ENCODE measurements at regions not wholly inside any gene's neighbourhood (a gene's known extent, or its start where the extent isn't known, plus 50 kb on each side); places are given as distances from the start of the nearest gene placed in this dataset.

DNA sequence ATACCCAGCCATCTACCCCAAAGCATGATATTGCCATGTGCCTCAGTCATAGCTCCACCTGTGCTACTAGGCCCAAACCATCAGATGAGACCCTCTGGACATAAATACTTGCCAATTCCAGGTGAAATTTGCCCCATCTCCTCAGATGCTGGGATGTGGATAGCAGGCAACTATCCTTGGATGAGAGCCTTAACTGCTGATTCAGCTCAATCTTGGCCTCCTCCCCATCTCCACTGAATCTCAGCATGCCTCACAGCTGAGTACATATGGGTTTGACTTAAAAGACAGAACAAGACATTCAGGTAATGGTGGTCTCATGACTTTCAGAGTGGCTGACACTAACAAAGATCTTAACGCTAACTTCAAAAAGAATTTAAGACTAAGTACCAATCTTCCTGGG, 50.8 kb upstream of the KLHL13 start:
- no peak for DNase-seq (ENCODE audit: extremely low read depth, low read depth, low spot score)

- DNase-seq (ENCODE audit: extremely low read depth, low read depth, low spot score) = no peak
These were observed 54.7 kb upstream of the KLHL13 start for GRCh38 chrX:118171356-118171755.

DNA sequence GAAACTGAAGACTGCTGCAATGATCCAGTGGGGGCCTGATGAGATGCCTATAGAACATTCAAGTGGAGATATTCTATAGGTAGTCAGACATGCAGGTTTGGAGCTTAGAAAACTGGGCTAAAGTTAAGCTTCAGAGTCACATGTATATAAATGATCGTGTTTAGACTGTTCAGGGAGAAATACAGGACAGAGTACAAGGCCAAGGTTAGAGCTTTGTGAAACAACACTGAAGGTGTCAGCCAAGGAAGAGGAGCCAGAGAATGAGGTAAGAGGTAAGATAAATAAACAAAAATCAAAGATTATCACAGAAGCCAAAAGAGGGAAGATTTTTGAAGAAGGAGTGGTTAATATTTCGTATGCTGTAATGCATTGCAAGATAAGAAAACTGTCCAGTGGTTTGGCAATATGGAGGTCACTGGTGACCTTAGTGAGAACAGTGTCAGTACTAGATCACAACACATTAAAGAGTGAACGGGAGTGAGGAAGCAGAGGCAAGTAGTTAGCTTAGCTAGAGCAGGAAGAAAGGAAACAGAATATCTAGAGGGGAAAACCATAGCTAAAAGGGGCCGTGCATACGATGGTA, 58.0 kb upstream of the KLHL13 start:
- no peak for DNase-seq (ENCODE audit: extremely low read depth, low read depth, low spot score)

GRCh38 chrX:118177708-118178107, 61.1 kb upstream of the KLHL13 start:
- no peak for DNase-seq (ENCODE audit: extremely low read depth, low read depth, low spot score)

DNA sequence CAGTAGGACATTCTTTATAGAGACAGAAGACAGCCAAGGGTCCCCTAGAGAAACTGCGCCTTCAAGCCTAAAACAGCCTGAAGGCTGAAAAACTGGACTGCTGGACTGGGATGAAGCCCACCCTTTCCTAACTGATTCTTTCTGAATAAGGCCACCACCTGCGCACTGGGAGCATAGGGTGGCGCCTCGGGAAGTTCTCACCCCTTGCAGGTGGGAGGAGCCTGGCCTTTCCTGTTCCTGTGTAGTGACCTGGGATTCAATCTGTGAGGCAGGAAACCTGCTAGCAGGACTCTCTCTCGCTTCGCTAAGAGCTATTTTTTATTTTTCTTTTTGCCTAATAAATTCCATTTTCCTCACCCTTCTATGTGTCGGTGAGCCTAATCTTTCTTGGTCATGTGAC, 61.8 kb upstream of the KLHL13 start:
- DNase-seq (ENCODE audit: extremely low read depth, low read depth, low spot score) = no peak

DNA sequence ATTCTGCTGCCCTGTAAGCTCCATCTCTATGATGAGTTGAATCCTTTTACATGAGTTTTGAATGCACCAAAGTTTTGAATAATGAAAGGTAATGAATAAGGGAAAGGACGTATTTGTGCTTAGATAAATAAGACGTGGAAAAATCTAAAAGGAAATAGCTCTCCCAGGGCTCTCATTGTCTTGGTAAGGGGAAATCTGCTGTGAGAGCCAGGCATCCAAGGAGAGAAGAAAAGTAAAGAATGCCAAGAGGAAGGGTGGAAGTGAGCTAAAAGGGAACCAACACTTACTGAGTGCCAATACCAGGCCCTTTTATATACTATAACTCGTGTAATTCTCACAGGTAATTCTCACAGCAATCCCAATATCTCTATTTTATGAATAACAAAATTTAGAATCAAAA, 62.6 kb upstream of the KLHL13 start:
- no peak for DNase-seq (ENCODE audit: extremely low read depth, low read depth, low spot score)

DNA sequence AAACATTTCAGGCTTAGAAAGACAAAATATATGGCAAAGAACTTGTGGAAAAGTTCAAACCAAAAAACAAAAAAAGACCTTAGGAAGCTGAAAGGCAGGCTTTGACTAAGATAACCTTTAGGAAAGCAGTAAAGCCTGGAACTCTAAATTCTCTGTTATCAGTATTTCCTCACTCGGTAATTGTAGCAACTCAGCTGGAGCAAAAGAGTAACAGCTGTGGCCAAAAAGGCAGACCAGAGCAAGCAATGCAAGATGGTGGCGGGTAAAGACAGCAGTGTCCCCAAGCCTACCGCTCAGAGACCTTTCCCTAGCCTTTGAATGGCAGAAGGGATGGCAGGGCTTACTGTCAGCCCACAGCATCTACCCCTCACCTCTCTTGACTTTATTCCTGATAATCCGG, 63.1 kb upstream of the KLHL13 start:
- no peak for DNase-seq (ENCODE audit: extremely low read depth, low read depth, low spot score)

DNA sequence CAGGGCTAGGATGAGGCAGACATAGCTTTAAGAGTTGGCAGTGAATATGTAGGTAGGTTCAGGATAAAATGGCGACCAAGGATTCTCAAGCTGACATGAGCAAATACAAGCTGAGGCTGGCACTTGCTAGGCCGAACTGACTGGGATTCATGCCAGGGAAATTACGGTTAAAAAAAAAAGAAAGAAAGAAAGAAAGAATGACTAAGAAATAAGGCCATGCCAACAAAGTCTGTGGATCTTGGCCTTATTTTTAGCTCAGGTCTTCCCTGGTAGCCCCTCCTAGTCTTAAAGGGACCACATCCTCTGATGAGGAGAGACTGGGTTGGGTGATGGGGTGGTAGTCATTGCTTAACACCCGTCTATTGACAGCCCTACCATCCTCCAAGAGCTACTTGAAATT, 64.4 kb upstream of the KLHL13 start:
- DNase-seq (ENCODE audit: extremely low read depth, low read depth, low spot score) = no peak

DNA sequence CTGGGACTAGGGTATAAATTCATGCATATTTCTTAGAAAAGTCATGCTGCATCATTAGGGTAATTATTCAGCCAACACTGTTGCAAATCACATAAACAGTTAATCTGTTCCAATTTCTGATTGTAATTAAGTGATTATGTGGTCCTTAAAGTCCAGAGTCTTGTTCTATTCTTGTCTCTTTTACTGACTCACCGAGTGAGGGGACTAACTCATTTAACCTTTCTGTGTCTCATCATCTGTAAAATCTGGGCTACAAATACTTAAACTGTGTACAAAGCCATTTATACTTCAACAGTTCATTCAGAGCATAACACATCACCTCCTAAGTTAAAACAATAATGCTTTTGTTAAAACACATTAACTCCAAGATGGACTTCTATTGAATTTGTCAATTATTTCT, 65.4 kb upstream of the KLHL13 start:
- no peak for DNase-seq (ENCODE audit: extremely low read depth, low read depth, low spot score)

DNA sequence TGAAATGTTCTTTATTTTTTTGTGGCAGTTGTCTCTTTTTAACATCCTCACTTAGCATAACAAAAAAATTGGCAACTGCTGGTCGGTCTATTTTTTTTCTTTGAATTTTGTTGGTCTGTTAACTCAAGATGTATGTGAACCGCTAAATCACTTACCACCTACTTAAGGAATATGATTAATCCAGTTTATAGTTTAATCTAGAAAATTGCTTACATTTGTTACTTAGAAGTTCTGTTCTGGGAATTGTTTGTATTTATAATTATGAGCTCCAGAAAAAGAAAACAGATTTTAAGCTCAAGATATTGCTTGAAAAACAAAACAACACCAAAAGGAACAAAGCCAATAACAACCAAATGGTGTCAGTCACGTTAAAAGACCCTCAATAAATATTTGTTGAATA, 66.1 kb upstream of the KLHL13 start:
- no peak for DNase-seq (ENCODE audit: extremely low read depth, low read depth, low spot score)

DNA sequence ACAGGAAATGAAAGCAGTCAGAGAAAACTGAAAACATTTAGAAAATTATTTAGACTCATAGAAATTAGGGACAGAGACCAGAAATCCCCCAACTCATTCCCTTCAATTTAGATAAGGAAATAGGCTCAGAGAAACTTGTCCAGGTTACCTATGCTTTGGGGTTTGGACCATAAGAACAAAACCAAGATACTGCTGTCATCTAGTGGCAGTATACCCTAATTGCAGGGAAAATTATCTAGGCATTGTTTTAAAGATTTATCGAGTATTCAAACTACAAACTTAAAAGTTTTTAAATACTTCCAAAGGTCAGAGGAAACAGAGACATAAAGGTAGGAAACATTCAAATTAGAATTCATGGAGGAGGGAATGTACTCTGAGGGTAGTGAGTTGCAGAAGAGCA, 67.0 kb upstream of the KLHL13 start:
- no peak for DNase-seq (ENCODE audit: extremely low read depth, low read depth, low spot score)

- DNase-seq (ENCODE audit: extremely low read depth, low read depth, low spot score) = no peak
These were observed 70.5 kb upstream of the KLHL13 start for GRCh38 chrX:118187100-118187499.

DNA sequence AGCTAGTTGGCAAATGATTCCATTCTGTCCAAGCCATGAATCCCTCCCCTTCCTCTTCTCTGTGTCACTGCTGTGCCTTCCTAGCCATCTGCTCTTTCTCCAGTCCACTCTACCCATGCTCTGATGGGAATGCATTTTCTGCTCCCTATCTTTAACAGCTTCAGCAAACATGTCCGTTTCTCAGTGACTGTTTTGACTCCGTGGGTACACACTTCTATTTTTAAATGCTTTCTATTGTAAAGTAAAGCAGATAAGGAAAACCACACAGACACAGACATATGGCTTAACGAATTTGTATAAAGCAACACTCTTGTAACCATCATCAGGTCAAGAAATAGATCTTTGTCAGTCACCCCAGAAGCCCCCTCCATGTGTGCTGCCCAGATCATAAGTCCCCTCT, 72.4 kb upstream of the KLHL13 start:
- DNase-seq (ENCODE audit: extremely low read depth, low read depth, low spot score) = no peak

- no peak for DNase-seq (ENCODE audit: extremely low read depth, low read depth, low spot score)
These were observed 73.0 kb upstream of the KLHL13 start for GRCh38 chrX:118189628-118190027.

DNA sequence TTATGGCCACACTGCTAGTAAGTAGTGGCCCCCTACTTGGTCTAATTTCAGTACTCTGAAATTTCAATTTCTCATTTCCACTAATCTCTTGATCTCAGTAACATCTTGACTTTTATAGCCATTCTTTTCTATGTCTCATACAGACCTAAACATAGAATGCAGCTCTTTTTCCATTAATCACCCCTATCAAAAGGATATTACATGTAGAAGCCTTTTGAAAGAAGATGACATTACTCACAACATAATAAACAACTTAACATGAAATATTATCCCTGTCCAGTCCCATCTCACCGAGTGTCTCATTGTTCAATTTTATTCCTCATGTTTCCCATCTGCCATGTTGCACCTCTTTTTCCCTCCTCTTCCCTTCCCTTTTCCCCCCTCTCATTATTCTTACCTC, 81.1 kb upstream of the KLHL13 start:
- no peak for DNase-seq (ENCODE audit: extremely low read depth, low read depth, low spot score)

DNA sequence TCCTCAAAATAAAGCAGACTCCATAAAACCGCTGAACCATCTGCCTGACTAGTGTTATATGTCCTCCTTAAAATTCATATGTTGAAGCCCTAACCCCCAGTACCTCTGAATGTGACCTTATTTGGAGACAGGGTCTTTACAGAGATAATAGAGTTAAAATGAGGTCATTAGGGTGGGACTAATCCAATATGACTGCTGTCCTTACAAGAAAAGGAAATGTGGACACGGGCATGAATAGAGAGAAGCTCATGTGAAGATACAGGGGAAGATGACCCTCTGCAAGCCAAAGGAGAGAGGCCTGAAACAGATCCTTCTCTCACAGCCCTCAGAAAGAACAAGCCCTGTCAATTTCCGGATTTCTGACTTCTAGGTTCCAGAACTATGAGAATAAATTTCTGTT, 82.0 kb upstream of the KLHL13 start:
- no peak for DNase-seq (ENCODE audit: extremely low read depth, low read depth, low spot score)

- no peak for DNase-seq (ENCODE audit: extremely low read depth, low read depth, low spot score)
These were observed 83.4 kb upstream of the KLHL13 start for GRCh38 chrX:118199997-118200396.

GRCh38 chrX:118205421-118206395, 89.1 kb upstream of the KLHL13 start:
- no peak for DNase-seq (ENCODE audit: extremely low read depth, low read depth, low spot score)

GRCh38 chrX:118207831-118208453, 91.3 kb upstream of the KLHL13 start:
- no peak for DNase-seq (ENCODE audit: extremely low read depth, low read depth, low spot score)

- no peak for DNase-seq (ENCODE audit: extremely low read depth, low read depth, low spot score)
These were observed 91.9 kb upstream of the KLHL13 start for GRCh38 chrX:118208481-118208880.

DNA sequence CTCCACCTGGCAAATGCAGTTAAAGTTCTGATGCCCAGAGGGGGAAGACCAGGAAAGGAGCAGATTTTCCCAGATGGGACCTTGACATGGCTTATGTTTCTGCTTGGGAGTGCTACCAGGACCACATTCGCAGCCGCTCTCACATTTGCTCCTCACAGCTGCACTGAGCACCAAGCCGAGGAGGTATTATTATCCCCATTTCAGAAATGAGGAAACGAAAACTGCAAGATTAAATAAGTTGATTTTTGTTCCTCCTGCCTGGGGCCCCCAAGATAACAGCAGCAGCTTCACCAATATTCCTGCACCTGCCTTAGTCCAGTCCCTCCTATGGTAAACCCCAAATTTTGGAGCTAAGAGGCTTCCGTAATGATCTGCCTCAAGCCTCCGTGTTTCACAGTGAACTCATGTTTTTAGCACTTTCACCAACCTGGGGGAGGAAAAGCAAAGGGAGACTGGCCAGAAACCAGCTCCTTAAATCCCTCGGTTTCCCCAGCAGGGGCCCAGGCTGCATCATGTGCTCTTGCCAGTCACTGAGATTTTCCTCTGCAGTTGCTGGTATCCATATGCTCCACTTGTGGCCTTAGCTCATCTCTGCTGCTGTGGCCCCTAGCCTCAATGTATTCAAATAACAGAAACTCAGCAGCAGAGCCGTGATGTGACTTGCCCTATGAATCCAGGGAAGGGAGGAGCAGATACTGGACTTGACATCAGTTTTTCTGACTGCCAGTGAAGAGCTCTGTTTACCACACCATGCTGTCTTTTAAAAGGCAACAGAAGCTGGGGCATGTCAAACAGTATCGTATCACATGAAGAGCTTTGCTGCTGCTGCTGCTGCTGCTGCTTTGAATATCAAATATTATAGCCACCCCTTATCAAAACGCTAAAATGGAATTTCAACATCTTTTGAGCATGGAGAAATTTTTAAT, 95.5 kb upstream of the KLHL13 start:
- no peak for DNase-seq (ENCODE audit: extremely low read depth, low read depth, low spot score)

Measured in glomerular endothelial cell (primary cell).